GM12874 (cell line): ENCODE measurements at regions not wholly inside any gene's neighbourhood (a gene's known extent, or its start where the extent isn't known, plus 50 kb on each side); places are given as distances from the start of the nearest gene placed in this dataset.

Source experiments
- TF ChIP-seq, protein P1 (sequence below): IDR thresholded peaks from 2 replicates; pipeline ENCODE4 v1.5.1; 2011; ENCODE audit warnings: low read depth, mild to moderate bottlenecking, control low read depth, low read length, moderate library complexity; ENCODE audit not compliant: insufficient read depth

DNA sequence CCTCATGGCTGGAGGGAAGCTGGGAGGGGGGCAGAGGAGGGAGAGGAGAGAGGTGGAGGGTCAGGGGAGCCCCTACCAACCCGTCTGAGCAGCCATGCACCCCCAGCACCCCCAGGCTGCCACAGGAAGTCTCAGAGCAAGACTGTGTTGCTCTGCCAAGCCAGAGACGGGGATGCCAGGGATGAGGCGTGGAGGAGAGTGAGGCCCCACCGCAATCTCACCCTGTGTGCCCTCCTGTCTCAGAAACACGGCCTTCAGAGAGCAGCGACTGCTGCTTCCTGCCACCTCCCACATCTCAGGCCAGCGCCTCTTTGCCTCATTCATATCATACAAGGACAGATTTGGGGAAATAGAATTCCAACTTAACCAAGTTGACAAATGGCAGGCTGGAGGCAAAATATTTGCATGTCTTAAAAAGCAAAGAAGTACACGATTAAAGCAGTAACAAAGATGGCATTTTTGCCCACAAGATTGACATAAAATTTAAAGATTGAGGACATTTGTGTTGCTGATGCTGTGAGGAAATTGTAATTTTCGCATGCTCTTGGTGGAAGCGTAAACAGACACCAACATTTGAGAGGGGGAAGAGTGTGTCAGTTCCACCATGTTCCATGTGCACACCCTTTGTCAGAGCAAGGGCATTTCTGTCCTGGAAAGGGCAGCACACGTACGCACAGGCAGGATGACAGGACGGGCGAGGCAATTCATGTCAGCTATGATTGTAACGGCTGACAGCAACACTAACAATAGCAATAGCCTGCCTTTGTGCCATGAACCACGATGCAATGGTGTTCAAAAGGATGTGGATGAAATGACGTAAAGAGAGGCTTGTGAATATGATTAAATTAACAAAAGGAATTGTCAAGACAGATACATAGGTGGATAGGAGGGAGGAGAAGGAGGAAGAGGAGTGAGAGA is 59.0 kb upstream of the BACE2 start:
- TF ChIP-seq, protein P1, sequence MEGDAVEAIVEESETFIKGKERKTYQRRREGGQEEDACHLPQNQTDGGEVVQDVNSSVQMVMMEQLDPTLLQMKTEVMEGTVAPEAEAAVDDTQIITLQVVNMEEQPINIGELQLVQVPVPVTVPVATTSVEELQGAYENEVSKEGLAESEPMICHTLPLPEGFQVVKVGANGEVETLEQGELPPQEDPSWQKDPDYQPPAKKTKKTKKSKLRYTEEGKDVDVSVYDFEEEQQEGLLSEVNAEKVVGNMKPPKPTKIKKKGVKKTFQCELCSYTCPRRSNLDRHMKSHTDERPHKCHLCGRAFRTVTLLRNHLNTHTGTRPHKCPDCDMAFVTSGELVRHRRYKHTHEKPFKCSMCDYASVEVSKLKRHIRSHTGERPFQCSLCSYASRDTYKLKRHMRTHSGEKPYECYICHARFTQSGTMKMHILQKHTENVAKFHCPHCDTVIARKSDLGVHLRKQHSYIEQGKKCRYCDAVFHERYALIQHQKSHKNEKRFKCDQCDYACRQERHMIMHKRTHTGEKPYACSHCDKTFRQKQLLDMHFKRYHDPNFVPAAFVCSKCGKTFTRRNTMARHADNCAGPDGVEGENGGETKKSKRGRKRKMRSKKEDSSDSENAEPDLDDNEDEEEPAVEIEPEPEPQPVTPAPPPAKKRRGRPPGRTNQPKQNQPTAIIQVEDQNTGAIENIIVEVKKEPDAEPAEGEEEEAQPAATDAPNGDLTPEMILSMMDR = no peak

DNA sequence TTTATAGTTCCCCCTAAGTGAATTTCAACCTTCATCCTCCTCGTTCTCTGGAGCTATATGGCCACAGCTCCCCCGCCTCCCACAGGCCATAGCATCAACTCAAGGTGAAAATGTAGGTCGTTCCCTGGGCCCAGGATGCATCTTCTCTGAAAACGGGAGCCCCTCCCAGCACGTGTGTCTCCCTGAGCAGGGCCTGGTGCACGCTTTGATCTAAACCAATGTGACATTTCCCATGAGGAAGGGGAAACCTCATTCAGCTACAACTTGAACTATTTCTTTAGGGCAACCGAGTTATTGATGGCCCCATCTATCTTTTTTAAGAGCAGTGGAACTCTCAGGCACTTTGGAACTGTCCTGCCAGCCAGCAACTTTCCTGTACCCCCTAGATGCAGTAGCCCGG is 57.8 kb upstream of the BACE2 start:
- TF ChIP-seq, protein P1 = no peak

DNA sequence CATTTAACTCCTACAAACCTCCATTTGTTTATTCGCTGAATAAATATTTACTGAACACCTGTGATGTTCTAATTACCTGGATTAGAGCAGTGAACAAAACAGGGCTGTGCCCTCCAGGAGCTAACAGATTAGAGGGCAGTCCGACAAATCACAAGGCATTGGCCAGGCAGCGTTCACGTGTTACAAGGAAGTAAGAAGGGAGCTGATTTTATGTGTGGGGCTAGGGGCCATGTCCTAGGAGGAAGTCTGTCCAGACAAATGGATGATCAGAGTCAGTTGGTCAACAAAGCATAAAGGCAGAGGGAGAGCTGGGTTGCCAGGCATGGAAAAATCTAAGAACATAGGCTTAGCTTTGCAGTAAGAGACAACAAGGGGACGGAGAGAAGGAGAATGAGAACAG is 57.3 kb upstream of the BACE2 start:
- TF ChIP-seq, protein P1 = no peak

DNA sequence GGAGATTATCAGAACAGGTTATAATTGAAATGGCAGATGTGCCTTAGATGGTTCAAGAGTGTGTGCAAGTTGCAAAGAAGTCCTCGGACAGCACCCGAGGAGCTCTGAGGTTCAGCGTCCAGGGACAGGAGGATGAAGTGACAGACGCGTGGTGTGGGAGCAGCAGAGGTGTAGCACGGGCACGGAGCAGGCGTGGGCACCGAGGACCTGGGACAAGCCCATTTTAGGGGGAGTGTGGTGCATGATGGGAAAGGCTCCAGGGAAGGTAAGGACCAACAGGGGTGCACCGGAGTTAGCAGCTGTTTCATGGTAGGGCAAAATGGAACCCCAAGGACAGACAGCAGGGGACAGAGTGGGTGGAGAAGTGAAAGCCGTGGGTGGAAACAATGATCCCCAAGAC is 56.3 kb upstream of the BACE2 start:
- TF ChIP-seq, protein P1 = no peak

DNA sequence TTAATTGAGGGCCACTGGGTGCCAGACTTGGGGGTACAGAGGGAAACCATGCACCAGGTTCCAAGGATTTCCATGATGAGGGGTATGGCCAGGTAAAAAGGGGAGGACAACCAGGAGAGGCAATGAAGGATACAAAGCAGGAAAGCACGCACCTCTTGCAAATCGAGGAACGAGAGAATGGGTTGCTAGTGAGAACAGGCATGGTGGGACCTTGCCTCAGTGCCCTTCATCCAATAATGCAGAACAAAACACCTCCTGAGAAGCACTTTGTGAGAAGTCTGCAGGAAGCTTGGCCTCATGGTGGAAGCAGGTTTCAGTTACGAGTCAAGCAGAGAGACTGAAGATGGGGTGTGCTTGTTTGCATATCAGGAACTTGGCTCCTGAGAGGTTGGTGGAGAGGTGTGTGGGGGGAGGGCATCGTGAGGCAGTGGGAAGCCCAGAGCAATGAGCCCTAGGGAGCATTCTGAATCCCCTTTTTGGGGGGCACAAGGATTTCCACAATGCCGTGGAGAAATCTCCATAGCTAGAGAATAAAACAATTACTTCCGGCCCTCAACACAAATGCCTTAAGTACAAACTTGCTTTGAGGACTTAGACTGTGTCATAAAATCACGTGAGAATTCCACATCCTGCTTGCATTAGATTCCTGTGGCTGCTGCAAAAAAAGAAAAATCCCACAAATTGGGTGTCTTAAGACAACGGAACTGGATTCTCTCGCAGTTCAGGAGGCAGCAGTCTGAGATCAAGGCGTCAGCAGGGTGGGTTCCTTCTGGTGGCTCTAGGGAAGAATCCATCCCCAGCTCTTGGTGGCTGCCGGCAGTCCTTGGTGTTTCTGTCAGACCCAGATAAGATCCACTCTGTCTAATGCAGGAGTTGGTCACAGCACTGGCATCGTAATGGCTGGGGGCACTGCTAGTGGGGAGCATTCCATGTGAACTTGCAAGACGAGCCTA is 54.9 kb upstream of the BACE2 start:
- TF ChIP-seq, protein P1 = no peak

DNA sequence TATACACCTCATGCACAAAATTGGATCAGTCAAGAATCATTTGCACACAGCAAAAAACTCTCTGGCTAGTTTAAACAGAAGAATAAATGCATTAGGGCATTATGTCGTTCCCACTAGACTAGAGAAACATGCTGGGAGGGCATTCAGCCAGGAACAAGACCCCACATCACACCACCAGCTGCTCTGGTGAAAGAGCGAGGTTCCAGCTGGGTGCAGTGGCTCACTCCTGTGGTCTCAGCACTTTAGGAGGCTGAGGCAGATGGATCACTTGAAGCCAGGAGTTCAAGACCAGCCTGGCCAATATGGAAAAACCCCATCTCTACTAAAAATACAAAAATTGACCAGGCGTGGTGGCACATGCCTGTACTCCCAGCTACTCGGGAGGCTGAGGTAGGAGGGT is 52.1 kb upstream of the BACE2 start:
- TF ChIP-seq, protein P1 = no peak
